Keratinocyte (primary cell): ENCODE measurements at regions not wholly inside any gene's neighbourhood (a gene's known extent, or its start where the extent isn't known, plus 50 kb on each side); places are given as distances from the start of the nearest gene placed in this dataset.

ENCODE experiments used
- EZH2 ChIP-seq: IDR thresholded peaks from one replicate; pipeline ENCODE4 v1.6.1; 2012; ENCODE audit warnings: inconsistent platforms, mild to moderate bottlenecking, low read length, moderate library complexity
- TF ChIP-seq, protein P1 (sequence below), 3 experiments: IDR thresholded peaks in 1 of 3; conservative IDR thresholded peaks in 1 of 3; optimal IDR thresholded peaks in 1 of 3; 2 replicates in 2 of 3; 3 replicates in 1 of 3; pipeline versions ENCODE3 to v1.5.1; 2011; ENCODE audit warnings: low read length in 3 of 3, mild to moderate bottlenecking in 3 of 3, moderate library complexity in 2 of 3, control low read depth in 1 of 3, inconsistent platforms in 1 of 3; ENCODE audit not compliant: insufficient read depth in 2 of 3; ENCODE audit errors: extremely low read depth in 1 of 3

- TF ChIP-seq, protein P1, sequence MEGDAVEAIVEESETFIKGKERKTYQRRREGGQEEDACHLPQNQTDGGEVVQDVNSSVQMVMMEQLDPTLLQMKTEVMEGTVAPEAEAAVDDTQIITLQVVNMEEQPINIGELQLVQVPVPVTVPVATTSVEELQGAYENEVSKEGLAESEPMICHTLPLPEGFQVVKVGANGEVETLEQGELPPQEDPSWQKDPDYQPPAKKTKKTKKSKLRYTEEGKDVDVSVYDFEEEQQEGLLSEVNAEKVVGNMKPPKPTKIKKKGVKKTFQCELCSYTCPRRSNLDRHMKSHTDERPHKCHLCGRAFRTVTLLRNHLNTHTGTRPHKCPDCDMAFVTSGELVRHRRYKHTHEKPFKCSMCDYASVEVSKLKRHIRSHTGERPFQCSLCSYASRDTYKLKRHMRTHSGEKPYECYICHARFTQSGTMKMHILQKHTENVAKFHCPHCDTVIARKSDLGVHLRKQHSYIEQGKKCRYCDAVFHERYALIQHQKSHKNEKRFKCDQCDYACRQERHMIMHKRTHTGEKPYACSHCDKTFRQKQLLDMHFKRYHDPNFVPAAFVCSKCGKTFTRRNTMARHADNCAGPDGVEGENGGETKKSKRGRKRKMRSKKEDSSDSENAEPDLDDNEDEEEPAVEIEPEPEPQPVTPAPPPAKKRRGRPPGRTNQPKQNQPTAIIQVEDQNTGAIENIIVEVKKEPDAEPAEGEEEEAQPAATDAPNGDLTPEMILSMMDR (optimal IDR thresholded peaks at IDR 0.05 in 1 of 3, IDR thresholded peaks at IDR 0.05 in 1 of 3, conservative IDR thresholded peaks at IDR 0.05 in 1 of 3; ENCODE audit: extremely low read depth in 1 of 3, insufficient read depth in 2 of 3, low read length in 3 of 3) = no peak
- TF ChIP-seq EZH2 = no peak
These were observed 1131.8 kb downstream of the PCDH7 start for GRCh38 chr4:31851946-31852345.
